ENCODE measurements at regions not wholly inside any gene's neighbourhood (a gene's known extent, or its start where the extent isn't known, plus 50 kb on each side); places are given as distances from the start of the nearest gene placed in this dataset.

- DNase-seq (ENCODE audit: low read depth) = no peak
Measured at GRCh38 chr12:111196532-111196931, 172.4 kb downstream of the PHETA1 start.

GRCh38 chr12:111195316-111195715 is 173.6 kb downstream of the PHETA1 start:
- no peak for DNase-seq (ENCODE audit: low read depth)

GRCh38 chr12:111194703-111195051 is 174.2 kb downstream of the PHETA1 start:
- no peak for DNase-seq (ENCODE audit: low read depth)

GRCh38 chr12:111193977-111194702 is 174.8 kb downstream of the PHETA1 start:
- no peak for DNase-seq (ENCODE audit: low read depth)

- DNase-seq (ENCODE audit: low read depth) = no peak
Measured at GRCh38 chr12:111193496-111193895, 175.4 kb downstream of the PHETA1 start.

GRCh38 chr12:111193067-111193466 is 175.8 kb downstream of the PHETA1 start:
- DNase-seq (ENCODE audit: low read depth) = no peak

- no peak for DNase-seq (ENCODE audit: low read depth)
Measured at GRCh38 chr12:111192647-111193046, 176.2 kb downstream of the PHETA1 start.

- no peak for DNase-seq (ENCODE audit: low read depth)
Measured at GRCh38 chr12:111190741-111191526, 178.0 kb downstream of the PHETA1 start.

GRCh38 chr12:111189792-111190191 is 179.1 kb downstream of the PHETA1 start:
- DNase-seq (ENCODE audit: low read depth) = no peak

GRCh38 chr12:111188436-111188835 is 180.5 kb downstream of the PHETA1 start:
- DNase-seq (ENCODE audit: low read depth) = no peak

- no peak for DNase-seq (ENCODE audit: low read depth)
Measured at GRCh38 chr12:111186347-111186746, 182.5 kb downstream of the PHETA1 start.

GRCh38 chr12:111185889-111186227 is 183.0 kb downstream of the PHETA1 start:
- DNase-seq (ENCODE audit: low read depth) = no peak

GRCh38 chr12:111185206-111185888 is 183.5 kb downstream of the PHETA1 start:
- no peak for DNase-seq (ENCODE audit: low read depth)

- DNase-seq (ENCODE audit: low read depth) = no peak
Measured at GRCh38 chr12:111184161-111184560, 184.7 kb downstream of the PHETA1 start.

GRCh38 chr12:111183094-111183493 is 185.8 kb downstream of the PHETA1 start:
- DNase-seq (ENCODE audit: low read depth) = no peak

GRCh38 chr12:111182382-111182781 is 186.5 kb downstream of the PHETA1 start:
- DNase-seq (ENCODE audit: low read depth) = no peak

- DNase-seq (ENCODE audit: low read depth) = no peak
Measured at GRCh38 chr12:111181143-111181726, 187.7 kb downstream of the PHETA1 start.

GRCh38 chr12:111180426-111181142 is 188.3 kb downstream of the PHETA1 start:
- DNase-seq (ENCODE audit: low read depth) = no peak

GRCh38 chr12:111178181-111179081 is 190.5 kb downstream of the PHETA1 start:
- no peak for DNase-seq (ENCODE audit: low read depth)

- no peak for DNase-seq (ENCODE audit: low read depth)
Measured at GRCh38 chr12:111175396-111176094, 193.3 kb downstream of the PHETA1 start.
